ENCODE measurements at regions not wholly inside any gene's neighbourhood (a gene's known extent, or its start where the extent isn't known, plus 50 kb on each side); places are given as distances from the start of the nearest gene placed in this dataset.

DNA sequence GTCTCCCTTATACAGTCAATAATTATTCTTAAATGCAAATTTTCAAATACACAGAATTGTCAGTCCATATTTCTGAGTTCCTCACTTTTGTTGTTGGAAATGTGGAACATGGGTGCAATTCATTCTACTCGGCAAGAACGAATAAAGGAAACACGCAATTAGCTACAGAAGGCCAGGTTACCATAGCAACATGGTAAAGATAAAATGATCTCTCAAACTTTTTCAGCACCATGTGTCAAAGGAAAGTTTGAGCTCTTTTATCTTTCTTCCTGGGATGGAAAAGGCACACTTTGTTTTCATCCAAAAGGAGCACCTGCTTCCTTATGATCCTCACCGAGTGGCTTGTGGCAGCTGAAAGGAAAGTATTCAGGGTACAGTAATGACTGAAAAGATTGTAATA, 595.0 kb downstream of the RPS29 start:
- TF ChIP-seq, protein P1, sequence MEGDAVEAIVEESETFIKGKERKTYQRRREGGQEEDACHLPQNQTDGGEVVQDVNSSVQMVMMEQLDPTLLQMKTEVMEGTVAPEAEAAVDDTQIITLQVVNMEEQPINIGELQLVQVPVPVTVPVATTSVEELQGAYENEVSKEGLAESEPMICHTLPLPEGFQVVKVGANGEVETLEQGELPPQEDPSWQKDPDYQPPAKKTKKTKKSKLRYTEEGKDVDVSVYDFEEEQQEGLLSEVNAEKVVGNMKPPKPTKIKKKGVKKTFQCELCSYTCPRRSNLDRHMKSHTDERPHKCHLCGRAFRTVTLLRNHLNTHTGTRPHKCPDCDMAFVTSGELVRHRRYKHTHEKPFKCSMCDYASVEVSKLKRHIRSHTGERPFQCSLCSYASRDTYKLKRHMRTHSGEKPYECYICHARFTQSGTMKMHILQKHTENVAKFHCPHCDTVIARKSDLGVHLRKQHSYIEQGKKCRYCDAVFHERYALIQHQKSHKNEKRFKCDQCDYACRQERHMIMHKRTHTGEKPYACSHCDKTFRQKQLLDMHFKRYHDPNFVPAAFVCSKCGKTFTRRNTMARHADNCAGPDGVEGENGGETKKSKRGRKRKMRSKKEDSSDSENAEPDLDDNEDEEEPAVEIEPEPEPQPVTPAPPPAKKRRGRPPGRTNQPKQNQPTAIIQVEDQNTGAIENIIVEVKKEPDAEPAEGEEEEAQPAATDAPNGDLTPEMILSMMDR (IDR thresholded peaks at IDR 0.05; ENCODE audit: insufficient read depth, low read depth, low read length, missing control alignments): no peak
- DNase-seq (ENCODE audit: low read depth): no peak
- H3K4me3 ChIP-seq (ENCODE audit: low read depth, low read length): no peak overlapping the region

DNA sequence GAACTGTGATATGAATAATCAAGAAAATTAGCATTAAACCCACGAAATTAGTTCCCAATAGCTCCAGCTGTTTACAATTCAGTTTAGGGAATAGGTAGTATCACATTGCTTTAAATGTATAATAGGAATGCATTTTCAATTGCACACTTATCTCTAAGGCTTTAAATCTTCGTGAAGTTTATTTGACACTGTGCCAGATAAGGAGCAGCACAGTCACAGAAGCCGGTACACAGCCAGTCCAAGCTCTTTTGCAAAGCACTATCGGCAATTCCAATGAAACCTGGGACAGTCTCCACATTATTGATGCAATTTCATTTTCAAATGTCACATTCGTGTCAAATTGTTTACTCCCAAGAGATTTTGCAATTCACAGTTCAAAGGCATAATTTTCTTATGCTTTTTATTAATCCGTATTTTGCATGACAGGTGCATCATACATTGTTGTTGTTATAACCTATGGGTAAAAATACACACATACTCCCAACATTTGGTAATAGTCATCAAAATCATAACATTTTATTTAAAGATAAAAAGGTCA, 602.8 kb downstream of the RPS29 start:
- no peak for DNase-seq (ENCODE audit: low read depth)
- no peak overlapping the region for H3K4me3 ChIP-seq (ENCODE audit: low read depth, low read length)
- TF ChIP-seq, protein P1 (IDR thresholded peaks at IDR 0.05; ENCODE audit: insufficient read depth, low read depth, low read length, missing control alignments): no peak

DNA sequence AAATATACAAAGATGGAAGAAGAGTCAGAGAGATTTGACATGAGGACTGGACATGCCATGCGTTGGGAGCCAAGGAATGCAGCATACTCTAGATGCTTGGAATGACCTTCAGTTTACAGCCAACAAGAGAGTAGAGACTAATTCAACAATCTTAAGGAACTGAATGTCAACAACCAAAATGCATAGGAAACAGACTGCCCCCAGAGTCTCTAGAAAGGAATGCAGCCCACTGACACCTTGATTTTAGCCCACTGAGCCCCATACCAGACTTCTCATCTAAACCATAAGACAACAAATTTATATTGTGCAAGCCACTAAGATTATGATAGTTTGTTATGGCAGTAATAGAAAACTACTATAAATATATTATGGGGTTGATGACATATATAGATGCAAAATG, 611.2 kb downstream of the RPS29 start:
- H3K4me3 ChIP-seq (ENCODE audit: low read depth, low read length): no peak overlapping the region
- TF ChIP-seq, protein P1 (IDR thresholded peaks at IDR 0.05; ENCODE audit: insufficient read depth, low read depth, low read length, missing control alignments): no peak
- no peak for DNase-seq (ENCODE audit: low read depth)

DNA sequence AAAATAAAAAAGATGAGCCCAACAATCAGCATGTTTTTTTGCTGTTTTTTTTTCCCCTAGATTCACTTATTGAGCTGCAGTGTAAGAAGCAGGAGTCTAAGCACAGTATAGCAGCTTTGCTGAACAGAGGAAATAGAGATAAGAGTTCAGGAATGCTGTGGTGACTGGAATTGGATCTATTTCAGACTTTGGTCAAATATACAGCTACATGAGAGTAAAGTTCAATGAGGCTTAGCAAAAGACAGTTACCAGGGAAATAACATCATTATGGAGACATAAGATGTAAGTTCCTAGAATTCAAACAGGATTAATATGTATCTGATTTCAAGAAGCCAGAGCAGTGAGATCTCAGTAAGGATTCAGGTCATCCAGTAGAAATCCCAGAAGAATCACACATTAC, 613.0 kb downstream of the RPS29 start:
- no peak overlapping the region for H3K4me3 ChIP-seq (ENCODE audit: low read depth, low read length)
- TF ChIP-seq, protein P1 (IDR thresholded peaks at IDR 0.05; ENCODE audit: insufficient read depth, low read depth, low read length, missing control alignments): no peak
- no peak for DNase-seq (ENCODE audit: low read depth)

DNA sequence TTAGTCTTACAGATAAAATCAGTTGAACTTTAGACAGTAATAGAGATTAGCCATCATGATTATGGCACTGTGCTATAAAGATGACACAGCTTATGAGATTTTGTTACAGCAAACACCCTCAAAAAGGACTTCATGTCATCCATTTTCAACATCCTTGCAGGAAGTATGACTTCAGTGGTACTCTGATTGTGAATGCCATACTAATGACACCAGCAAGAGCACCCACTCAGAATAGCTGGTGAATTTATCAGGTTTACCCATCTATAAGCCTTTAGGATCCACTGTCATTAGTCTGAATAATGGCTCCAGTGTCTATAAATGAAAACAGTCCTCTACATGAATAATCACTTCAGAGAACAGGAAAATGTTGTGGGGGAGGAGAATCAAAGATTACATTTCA, 615.2 kb downstream of the RPS29 start:
- TF ChIP-seq, protein P1 (IDR thresholded peaks at IDR 0.05; ENCODE audit: insufficient read depth, low read depth, low read length, missing control alignments): no peak
- H3K4me3 ChIP-seq (ENCODE audit: low read depth, low read length): no peak overlapping the region
- no peak for DNase-seq (ENCODE audit: low read depth)

DNA sequence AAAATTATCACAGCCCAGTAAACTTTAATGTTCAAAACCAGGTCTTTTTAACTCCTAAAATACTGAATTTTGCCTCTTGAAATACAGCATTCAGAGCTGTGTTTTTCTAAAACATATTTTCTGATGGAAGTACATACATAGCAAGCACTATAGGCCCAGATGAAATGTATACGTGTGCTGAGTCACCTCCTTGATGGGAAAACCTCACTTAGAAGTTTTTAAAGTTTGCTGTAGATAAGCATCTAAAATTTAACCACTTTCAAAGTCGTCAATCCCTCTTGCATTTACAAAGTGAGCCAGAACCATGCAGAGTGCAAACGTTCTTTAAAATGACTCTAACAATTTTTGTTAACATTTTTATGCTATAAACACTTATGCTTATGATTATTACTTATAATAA, 618.8 kb downstream of the RPS29 start:
- DNase-seq (ENCODE audit: low read depth): no peak
- no peak overlapping the region for H3K4me3 ChIP-seq (ENCODE audit: low read depth, low read length)
- TF ChIP-seq, protein P1 (IDR thresholded peaks at IDR 0.05; ENCODE audit: insufficient read depth, low read depth, low read length, missing control alignments): no peak

DNA sequence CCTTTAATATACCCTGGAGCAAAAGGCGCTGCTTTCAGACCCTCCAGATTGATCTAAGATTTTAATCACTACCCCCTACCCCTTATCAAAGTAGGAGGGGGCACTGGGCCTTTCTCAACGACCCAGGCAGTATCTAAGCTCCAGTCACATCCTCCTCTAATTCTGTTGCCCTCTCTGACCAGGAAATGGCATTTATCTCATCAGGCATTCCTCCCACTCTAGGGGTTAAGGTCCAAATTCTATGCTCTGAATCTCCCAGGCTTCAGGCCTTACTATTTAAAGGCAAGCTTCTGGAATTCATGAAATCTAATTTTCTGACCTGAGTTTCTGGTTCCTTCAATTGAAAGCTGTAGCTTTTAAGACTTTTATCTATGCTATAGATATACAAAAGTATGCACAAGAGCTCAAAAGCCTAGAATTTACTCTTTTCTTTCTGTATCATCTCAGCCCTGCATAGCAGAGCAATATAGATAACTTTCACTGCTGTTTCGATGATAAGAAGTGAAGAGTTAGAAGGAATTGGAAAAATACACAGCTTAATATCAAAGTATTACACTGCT, 622.9 kb downstream of the RPS29 start:
- TF ChIP-seq, protein P1 (IDR thresholded peaks at IDR 0.05; ENCODE audit: insufficient read depth, low read depth, low read length, missing control alignments): no peak

More for the DNA sequence above, 622.9 kb downstream of the RPS29 start:
- DNase-seq (ENCODE audit: low read depth): no peak
- H3K4me3 ChIP-seq (ENCODE audit: low read depth, low read length): no peak overlapping the region
